ENCODE measurements at regions not wholly inside any gene's neighbourhood (a gene's known extent, or its start where the extent isn't known, plus 50 kb on each side); places are given as distances from the start of the nearest gene placed in this dataset.

GRCh38 chr6:12420626-12421025 is 130.5 kb downstream of the EDN1 start:
- DNase-seq (ENCODE audit: low read depth in 2 of 3, low spot score in 2 of 3) = no peak

DNA sequence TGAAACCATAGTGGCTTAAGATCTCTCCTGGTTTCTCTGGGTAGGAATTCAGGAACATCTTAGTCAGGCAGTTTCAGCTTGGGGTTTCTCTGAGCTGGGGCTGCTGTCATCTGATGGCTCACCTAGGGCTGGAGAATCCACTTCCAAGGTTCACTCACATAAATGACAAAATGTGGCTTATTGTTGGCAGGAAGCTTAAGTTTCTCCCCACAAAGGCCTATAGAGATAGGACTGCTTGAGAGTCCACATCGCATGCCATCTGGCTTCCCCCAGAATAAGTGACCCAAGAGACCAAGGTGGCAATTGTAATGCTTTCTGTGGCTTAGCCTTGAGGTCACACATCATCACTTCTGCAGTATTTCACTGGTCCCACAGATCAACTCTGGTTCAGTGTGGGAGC is 131.4 kb downstream of the EDN1 start:
- no peak for DNase-seq (ENCODE audit: low read depth in 2 of 3, low spot score in 2 of 3)

GRCh38 chr6:12422848-12423247 is 132.7 kb downstream of the EDN1 start:
- DNase-seq (ENCODE audit: low read depth in 2 of 3, low spot score in 2 of 3) = no peak

GRCh38 chr6:12423832-12424231 is 133.7 kb downstream of the EDN1 start:
- DNase-seq (ENCODE audit: low read depth in 2 of 3, low spot score in 2 of 3) = peak in 2 of 3 donors; percentile 38 to 85

DNA sequence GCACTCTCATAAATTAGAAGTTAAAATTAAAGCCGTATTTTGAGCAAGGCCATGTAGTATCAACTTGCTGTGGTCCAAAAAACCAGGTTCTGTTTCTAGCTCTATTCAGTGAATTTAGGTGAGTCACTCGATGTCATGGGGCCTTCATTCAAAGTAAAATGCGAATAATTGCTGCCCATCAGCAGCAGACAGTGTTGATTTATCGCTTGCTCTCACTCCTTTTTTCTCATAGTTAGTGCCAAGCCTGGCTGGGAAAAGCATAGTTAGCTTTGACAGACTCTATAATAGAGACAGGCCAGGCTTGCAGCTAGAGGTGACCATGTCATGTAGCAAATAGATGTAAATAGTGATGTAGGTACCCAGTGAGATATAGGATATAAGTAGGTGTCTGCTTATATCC is 136.0 kb downstream of the EDN1 start:
- DNase-seq (ENCODE audit: low read depth in 2 of 3, low spot score in 2 of 3) = no peak

DNA sequence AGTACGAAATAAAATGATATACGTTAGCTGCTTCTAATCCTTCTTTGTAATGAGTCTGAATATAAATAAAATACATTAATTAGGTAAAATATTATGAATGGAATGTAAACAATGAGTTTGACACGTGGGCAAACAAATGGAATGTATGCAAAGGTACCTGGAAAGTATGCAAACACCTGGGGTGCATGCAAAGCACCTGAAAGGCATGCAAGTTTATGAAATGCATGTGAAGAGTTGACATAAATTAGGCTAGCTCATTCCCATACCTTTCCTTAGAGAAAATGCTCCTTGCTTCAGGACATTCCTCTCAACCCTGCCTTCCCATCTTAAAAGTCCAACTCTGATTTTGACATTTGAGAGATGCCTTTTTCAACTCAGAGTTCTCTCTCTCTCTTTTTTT is 140.9 kb downstream of the EDN1 start:
- DNase-seq (ENCODE audit: low read depth in 2 of 3, low spot score in 2 of 3) = no peak

- peak in 2 of 3 donors; percentile 16 to 49 for DNase-seq (ENCODE audit: low read depth in 2 of 3, low spot score in 2 of 3)
Observed at GRCh38 chr6:12436224-12436623, 146.1 kb downstream of the EDN1 start.

DNA sequence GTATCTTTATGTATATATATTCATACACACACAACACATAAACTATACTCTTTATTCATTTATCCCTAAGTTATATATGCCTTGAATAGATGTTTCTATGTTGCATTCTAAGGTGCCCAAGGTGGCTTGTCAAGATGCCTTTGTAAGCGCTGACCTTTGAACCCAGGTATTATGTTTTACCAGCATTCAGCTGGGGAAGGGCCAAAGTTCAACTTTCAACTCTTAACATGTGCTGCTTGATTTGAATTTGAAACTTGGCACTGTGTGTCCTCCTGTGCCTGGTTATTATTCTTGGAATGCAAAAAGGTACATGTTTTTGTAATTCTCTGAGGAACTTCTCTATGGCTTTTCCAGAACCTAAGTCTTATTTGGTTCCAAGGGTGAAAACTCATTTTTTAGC is 146.5 kb downstream of the EDN1 start:
- no peak for DNase-seq (ENCODE audit: low read depth in 2 of 3, low spot score in 2 of 3)

- DNase-seq (ENCODE audit: low read depth in 2 of 3, low spot score in 2 of 3) = no peak
Observed at GRCh38 chr6:12439296-12439695, 149.1 kb downstream of the EDN1 start.

- DNase-seq (ENCODE audit: low read depth in 2 of 3, low spot score in 2 of 3) = peak in 2 of 3 donors; percentile 19 to 46
Observed at GRCh38 chr6:12440981-12441380, 150.8 kb downstream of the EDN1 start.

DNA sequence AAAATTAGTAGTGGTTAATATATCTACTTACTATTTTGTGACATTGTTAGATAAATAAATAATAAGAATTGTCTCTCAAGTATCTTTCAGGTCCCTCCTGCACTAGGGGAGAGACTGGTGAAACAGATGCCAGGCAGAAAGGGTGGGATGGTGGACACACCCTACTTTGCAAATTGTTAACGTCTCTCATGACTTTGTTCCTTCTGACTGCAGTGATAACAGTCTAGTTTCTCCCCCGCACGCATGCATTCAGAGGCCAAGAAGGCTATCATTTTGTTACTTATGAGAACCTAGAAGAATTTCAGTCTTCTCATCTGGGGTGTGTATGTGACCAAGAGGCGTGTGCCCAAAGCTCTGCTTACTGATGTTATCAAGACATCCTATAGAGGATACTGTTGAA is 152.3 kb downstream of the EDN1 start:
- no peak for DNase-seq (ENCODE audit: low read depth in 2 of 3, low spot score in 2 of 3)

DNA sequence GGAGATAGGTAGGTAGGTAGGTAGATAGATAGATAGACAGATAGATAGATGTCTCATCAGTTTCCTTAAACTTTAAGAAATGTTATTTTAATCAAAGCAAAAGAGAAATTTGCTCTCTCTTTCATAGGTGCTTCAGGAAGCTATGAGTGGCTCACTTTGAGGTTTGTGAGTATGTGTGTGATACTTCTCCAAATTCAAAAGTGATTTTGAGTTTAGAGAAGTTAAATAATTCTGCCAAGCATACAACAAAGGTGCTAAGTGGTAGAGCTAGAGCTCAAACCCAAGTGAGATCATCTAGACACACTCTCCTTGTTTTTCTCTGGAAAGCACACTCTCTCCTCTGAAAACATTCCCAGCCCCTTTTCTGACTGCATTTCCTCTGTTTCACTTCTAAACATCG is 156.2 kb downstream of the EDN1 start:
- peak in 1 of 3 donors; percentile 41 for DNase-seq (ENCODE audit: low read depth in 2 of 3, low spot score in 2 of 3)

DNA sequence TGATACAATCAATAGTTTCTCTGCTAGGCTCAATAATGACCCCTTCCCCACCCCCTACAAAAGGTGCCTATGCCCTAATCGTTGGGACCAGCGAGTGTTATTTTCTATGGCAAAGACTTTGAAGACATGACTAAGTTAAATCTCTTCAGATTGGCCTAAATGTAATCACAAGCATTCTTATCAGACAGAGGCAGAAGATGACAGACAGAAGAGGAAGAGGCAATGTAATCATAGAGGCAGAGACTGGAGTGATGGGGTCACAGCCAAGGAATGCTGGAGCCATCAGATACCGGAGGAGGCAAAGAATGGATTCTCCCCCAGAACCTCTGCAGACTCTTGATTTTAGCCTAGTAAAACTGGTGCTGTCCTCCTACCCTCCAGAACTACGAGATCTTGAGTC is 159.3 kb downstream of the EDN1 start:
- DNase-seq (ENCODE audit: low read depth in 2 of 3, low spot score in 2 of 3) = no peak

DNA sequence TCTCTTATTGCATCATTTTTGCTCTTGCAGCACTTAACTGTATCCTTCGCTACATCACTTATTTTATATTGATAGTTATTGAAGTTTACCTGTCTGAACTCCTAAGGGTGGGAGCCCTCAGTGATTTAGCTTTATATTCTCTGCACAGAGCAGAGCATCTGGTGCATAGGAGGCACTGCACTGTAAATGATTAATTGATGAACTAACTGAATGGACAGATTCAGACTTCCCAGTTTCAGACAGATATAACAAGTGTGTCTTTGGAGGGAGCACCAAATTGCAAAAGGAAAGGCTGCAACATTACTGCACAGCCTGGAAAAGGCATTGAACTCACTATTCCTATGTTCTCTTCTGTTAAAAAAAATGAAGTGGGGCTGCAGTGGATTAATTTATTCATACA is 160.3 kb downstream of the EDN1 start:
- no peak for DNase-seq (ENCODE audit: low read depth in 2 of 3, low spot score in 2 of 3)

DNA sequence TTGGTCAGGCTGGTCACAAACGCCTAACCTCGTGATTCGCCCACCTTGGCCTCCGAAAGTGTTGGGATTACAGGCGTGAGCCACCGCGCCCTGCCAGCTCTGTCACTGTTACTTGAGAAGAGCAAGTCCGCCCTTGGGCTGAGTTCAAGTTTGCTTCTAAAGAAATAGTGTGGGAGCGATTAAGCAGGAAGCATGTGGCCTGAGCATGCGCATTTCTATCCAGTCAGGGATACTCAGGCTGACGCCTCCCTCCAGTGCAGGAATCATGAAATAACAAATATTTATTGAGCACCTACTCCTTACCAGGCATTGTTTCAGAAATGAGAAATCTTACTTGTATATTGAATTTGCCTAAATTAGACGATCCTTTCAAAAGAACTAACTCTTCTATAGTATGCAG is 166.2 kb downstream of the EDN1 start:
- DNase-seq (ENCODE audit: low read depth in 2 of 3, low spot score in 2 of 3) = no peak

DNA sequence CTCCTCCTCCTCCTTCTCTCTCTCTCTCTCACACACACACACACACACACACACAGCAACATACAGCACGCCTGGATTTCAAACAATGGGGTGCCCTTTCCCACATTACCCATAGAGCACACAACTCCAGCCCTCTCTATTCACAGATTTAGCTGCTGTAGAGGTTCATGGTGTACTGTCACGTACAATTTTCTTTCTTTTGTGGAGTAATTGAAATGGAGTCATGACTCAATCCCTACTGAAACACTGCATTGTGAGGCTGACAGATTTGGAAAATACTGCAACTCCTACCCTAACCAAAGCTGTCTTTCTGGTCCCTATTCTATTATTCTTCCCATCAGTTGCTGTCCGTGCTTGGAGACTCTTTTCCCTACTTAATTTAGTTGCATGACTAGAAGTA is 166.9 kb downstream of the EDN1 start:
- DNase-seq (ENCODE audit: low read depth in 2 of 3, low spot score in 2 of 3) = no peak

DNA sequence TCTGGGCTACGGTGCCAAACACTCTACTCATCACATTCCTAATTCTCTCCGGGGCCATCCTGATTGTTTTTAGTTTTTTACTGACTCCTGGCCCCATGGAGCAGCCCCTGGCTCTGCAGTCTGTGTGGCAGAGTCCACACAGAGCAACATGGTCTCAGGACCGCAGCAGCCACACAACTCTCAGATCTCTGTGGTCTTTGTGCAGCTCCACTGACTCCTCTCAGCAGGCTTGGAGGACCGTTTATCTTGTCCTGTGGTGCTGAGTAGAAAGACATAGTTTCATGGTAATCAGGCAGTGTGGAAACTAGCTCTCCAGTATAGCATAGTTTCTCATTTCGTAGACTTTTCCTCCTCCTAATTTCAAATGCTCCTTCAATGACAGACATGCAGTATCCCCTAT is 168.4 kb downstream of the EDN1 start:
- DNase-seq (ENCODE audit: low read depth in 2 of 3, low spot score in 2 of 3) = no peak

- no peak for DNase-seq (ENCODE audit: low read depth in 2 of 3, low spot score in 2 of 3)
Observed at GRCh38 chr6:12459945-12460661, 169.9 kb downstream of the EDN1 start.

DNA sequence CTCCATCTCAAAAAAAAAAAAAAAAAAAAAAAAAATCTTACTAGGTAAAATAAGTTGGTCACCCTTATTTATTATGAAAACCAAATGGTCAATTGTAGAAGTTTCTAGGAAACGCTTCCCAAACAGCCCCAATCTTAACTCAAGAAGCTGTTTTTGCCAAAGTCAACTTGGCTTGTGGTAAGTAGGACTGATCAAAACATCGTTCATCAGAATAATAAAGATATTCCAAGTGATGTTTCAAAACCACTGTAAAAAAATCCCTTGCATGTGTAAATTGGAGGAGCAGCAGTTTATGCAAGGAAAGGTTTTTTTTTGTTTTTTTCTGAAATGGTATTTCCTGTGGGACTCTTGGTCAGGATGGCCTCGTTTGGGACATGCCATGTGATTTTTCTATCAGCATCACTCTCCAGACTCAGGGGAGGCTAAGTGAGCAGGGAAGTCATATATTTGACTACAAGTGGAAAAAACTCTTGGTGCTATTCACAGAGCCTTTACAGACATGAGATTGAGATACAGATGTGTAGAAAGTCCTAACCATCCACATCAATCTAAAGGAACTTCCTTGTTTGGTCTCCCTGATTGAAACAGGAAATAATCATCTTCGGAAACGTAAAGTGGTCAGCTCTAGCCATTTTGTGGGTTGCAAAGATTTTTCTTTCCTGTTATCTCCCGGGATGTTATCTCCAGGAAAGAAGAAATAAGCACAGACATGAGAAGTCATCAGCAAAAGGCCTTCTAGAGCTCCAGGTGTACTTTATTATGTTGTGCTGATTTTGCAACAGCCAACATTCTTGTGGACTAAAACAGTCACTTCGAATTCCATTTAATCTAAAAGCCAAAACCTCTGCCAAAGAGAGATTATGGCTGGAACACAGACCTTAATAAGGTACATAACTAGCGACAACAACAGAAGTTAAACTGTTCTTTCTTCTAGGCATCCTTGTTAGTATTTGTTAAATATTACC is 177.8 kb downstream of the EDN1 start:
- no peak for DNase-seq (ENCODE audit: low read depth in 2 of 3, low spot score in 2 of 3)

DNA sequence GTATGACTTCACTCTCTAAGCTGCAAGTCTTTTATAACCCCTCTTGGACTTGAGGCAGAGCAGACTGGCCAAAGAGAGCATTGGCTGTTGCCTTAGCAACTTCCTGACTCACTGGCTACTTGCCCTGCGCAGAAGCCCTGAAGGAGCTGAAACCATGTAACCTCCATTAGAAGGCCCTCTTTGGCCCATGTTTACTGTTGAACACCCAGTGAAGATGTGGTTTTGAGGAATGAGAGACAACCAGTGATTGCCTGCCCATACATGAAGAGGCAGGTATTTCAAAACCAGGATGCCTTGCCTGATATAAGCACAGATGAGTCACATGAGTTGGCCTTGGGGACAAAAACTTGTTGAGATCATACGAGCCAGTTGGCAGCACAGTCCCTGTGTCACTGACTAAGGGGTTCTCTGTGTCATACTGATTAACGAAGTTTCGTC is 182.5 kb downstream of the EDN1 start:
- DNase-seq (ENCODE audit: low read depth in 2 of 3, low spot score in 2 of 3) = no peak

- no peak for DNase-seq (ENCODE audit: low read depth in 2 of 3, low spot score in 2 of 3)
Observed at GRCh38 chr6:12473494-12473893, 183.3 kb downstream of the EDN1 start.

Measured in hematopoietic multipotent progenitor cell (in vitro differentiated cells).